IPS-NIHi7 (cell line): ENCODE measurements at regions not wholly inside any gene's neighbourhood (a gene's known extent, or its start where the extent isn't known, plus 50 kb on each side); places are given as distances from the start of the nearest gene placed in this dataset.
"Not testable (repeated sequence)": the region's sequence is repeated elsewhere in the genome, so short reads cannot be mapped to it uniquely, and the experiment has no call there.

Experiments
- DNase-seq: peaks from one replicate; pipeline ENCODE4 v3.0.0; 2012; ENCODE audit warnings: mixed read lengths; ENCODE audit errors: extremely low spot score

DNA sequence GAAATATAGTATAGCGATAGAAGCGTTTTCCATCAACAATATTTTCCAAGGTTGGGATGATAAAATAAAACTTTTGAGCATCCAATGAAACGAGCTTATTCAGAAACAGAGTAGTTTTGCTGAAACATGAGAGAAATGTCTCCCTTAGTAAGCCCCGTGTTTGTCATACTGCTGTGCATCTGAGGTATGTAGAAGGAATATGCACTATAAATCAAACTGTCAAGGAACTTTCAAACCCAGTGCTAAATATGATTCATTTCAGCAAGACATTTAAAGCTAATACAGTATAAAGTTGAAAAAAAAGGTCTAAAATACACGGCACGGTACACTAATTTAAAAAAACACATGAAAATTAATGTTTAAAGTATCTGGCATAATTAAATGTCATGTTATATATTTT is 546.2 kb downstream of the SLITRK5 start:
- DNase-seq, result no peak

GRCh38 chr13:88217883-88218282 is 546.7 kb downstream of the SLITRK5 start:
- DNase-seq, result no peak

DNA sequence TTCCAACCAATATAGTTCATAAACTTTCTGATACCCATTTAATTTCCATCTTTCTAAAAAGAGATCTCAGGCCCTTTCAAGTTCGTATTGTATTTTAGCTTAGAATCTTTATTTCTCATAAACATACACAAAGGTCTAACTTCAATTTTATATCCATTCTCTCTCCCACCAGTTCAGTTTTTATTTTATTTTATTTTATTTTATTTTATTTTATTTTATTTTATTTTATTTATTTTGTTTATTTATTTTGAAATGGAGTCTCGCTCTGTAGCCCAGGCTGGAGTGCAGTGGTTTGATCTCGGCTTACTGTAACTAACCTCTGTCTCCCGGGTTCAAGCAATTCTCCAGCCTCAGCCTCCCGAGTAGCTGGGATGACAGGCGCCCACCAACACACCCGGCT is 552.8 kb downstream of the SLITRK5 start:
- no peak for DNase-seq

DNA sequence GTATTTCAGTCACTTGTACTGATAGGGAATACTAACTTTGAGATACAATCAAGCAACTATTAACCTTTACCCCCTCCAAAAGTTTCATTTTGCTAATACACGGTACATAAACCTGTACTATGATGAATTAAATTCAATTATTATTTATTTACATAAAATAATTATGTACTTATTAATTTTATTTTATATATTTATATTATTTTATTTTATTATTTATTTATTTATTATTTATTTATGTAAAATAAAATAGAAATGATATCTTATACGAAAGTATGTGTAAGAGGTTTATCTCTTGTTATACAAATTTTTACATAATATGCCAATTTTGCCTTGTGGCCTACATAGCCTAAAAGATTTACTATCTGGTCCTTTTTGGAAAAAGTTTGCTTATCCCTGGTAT is 564.3 kb downstream of the SLITRK5 start:
- no peak for DNase-seq

- no peak for DNase-seq
Measured at GRCh38 chr13:88246239-88246638, 575.1 kb downstream of the SLITRK5 start.

- peak; percentile 8 for DNase-seq
Measured at GRCh38 chr13:88248393-88248792, 577.2 kb downstream of the SLITRK5 start.

GRCh38 chr13:88257706-88258105 is 586.5 kb downstream of the SLITRK5 start:
- no peak for DNase-seq

GRCh38 chr13:88263808-88264207 is 592.6 kb downstream of the SLITRK5 start:
- DNase-seq, result no peak

DNA sequence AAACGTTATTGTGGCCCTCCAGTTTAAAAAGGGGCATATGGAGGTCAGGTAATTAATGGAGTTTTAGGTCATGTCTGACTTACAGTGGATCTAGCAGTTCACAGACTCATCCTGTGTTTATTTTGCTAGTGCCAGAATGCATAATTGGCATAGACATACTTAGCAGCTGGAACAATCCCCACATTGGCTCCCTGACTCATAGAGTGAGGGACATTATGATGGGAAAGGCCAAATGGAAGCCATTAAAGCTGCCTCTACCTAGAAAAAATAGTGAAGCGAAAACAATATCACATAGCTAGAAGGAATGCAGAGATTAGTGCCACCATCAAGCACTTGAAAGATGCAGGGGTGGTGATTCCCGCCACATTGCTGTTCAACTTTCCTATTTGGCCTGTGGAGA is 610.7 kb downstream of the SLITRK5 start:
- DNase-seq, result no peak

GRCh38 chr13:88285329-88285728 is 614.2 kb downstream of the SLITRK5 start:
- DNase-seq, result no peak

DNA sequence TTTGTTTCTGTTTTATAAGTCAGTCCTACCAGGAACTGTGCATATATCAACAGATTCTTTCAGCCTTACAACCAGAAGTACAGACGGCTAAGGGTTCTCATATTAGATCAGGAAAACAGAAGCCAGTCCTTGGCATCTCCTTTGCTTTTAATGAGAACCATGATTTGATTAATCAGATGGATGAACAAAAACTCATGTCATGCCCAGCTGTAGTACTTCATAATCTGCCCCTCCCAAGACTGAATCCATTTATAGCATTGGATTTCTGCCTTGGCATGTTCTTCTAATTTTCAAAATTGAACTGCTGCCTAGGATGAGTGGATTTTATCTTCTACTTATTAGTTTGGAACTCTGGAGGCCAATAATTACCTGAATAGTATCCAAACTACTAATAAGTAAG is 617.2 kb downstream of the SLITRK5 start:
- DNase-seq, result no peak

DNA sequence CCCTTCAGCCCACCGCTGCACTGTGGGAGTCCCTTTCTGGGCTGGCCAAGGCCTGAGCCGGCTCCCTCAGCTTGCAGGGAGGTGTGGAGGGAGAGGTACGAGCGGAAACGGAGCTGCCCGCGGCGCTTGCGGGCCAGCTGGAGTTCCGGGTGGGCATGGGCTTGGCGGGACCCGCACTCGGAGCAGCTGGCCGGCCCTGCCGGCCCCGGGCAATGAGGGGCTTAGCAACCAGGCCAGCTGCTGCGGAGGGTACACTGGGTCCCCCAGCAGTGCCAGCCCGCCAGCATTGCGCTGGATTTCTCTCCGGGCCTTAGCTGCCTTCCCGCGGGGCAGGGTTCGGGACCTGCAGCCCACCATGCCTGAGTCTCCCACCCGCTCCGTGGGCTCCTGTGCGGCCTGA is 620.6 kb downstream of the SLITRK5 start:
- DNase-seq, result not testable (repeated sequence)

- no peak for DNase-seq
Measured at GRCh38 chr13:88294368-88294767, 623.2 kb downstream of the SLITRK5 start.

DNA sequence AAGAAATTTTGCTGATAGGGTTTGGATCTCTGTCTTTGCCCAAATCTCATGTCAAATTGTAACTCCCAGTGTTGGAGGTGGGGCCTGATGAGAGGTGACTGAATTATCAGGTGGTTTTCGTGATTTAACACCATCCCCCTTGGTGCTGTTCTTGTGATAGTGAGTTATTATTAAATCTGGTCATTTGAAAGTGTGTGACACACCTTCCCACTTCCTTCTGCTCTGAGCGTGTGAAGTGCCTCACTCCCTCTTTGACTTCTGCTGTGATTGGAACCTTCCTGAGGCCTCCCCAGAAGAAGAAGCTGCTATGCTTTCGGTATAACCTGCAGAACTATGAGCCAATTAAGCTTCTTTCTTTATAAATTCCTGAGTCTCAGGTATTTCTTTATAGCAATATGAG is 632.0 kb downstream of the SLITRK5 start:
- DNase-seq, result no peak

GRCh38 chr13:88303605-88304004 is 632.4 kb downstream of the SLITRK5 start:
- DNase-seq, result no peak

DNA sequence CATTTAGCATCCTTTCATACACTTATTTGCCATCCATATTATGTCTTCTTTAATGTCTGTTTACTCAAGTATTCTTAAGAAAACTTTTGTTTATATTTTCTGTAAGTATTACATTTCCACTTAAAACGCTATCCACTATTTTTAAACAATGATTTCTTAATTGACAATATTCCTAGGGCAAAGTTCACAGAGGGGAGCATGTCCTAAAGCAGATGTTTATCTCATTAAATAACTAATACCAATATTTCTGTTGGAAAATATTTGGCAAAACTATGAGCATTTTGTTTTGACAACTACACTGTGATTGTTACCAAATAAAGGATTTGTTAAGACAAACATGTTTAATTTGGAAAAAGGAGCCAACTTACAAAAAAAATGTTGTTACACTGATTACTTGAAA is 643.3 kb downstream of the SLITRK5 start:
- DNase-seq, result no peak

- no peak for DNase-seq
Measured at GRCh38 chr13:88329066-88329465, 657.9 kb downstream of the SLITRK5 start.

DNA sequence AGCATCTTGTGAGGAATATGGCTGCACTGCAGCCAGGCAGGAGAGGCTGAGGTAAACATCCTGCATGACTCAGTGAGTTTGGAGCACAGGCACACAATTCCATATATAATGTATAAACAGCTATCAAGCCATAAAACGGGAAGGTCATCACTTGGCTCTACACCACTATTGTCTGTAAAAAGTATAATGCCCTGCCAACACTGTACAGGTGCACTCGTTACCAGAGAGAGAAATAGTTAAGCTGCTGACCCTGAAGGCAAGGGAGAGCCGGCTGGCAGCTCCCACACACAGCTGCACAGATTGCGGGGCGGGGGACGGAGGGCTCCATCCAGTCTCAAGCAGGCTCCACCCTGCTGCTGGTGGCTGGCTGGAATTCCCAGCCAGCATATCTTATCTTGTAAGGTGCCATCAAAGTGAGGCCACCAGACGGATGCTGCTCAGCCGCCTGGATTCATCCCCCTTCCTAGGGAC is 668.1 kb downstream of the SLITRK5 start:
- no peak for DNase-seq

DNA sequence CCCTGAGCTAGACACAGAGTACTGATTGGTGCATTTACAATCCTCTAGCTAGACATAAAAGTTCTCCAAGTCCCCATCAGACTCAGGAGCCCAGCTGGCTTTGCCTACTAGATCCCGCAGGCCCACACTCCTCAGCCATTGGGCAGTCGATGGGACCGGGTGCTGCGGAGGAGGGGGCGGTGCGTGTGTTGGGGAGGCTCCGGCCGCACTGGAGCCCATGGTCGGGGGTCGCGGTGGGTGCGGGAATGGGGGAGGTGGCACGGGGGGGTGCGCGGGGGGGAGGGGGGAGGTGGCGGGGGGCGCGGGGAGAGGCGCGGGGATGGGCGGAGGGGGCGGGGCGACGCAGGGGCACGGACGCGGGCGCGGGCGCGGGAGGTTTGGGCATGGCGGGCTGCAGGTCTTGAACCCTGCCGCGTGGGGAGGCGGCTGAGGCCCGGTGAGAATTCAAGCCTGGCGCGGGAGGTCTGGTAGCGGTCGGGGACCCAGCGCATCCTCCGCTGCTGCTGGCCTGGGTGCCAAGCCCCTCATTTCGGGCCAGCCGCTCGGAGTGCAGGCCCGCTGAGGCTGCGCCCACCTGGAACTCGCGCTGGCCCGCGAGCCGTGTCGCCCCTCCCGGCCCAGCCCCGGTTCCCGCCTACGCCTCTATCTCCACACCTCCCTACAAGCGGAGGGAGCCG is 674.1 kb downstream of the SLITRK5 start:
- DNase-seq, result no peak

- no peak for DNase-seq
Measured at GRCh38 chr13:88360761-88361160, 689.6 kb downstream of the SLITRK5 start.

GRCh38 chr13:88369866-88370265 is 698.7 kb downstream of the SLITRK5 start:
- DNase-seq, result no peak

DNA sequence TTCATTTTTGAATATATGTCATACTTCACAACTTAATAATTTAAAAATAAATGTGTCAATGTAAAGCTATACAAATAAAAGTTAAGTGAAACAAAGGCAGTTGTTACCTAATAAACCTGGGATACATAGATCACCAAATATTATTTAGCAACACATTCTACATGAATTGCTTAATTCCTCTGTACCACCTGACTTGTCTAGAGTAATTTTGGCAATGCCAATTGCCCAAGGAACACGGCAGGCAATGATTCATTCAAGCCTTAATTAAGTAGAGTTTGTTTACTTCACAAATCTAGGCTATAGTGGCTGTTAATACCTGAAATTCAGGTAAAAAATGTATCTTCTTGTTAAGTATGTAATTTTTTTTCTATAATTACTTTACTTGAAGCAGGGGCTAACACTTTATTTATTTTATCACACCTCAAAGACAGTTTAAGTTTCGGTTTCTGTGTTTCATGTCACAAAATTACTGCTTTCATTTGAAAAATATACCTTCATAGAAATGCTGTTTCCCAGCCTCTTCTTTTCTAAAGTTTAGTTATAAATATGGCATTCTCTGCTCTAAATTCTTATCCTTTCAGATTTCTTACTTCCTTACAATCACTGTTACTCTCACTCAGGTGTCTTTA is 705.7 kb downstream of the SLITRK5 start:
- no peak for DNase-seq

DNA sequence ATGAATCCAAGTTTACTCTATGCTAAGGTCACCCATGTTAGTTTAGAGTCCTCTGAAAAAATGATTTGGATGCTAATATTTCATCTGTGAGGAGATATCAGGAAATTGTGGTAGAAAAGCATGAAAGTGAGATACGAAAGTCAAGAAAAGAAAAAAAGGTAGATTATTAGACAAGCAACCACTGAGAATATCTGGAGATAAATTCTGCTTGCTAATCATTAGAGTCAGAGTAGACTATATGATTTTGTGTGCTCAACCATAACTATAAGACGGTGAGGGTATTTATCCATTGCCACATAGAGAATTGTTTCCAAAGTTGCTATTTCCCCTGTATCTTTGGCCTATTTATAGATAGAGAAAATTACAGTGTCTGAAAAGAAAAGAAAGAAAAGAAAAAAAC is 706.7 kb downstream of the SLITRK5 start:
- no peak for DNase-seq

- DNase-seq, result no peak
Measured at GRCh38 chr13:88384542-88384941, 713.4 kb downstream of the SLITRK5 start.
